Stomach (tissue), 4 donors: ENCODE measurements at regions not wholly inside any gene's neighbourhood (a gene's known extent, or its start where the extent isn't known, plus 50 kb on each side); places are given as distances from the start of the nearest gene placed in this dataset.

Source experiments
- POLR2A ChIP-seq, 4 donors: fragments of 450-650 bp; IDR thresholded peaks; one replicate each; pipeline ENCODE4 v1.6.1; 2016; ENCODE audit warnings: antibody characterized with exemption in 4 of 4, control low read depth in 2 of 4, mild to moderate bottlenecking in 1 of 4, moderate library complexity in 1 of 4
- TF ChIP-seq, protein P1 (sequence below), 7 experiments: fragments of 450-650 bp in 4 of 7; fragments of 200-600 bp in 3 of 7; sonication (generic) in 3 of 7; IDR thresholded peaks; one replicate each; pipeline ENCODE4 v1.5.1; 2016 to 2019; ENCODE audit warnings: antibody characterized with exemption in 7 of 7, control low read depth in 2 of 7, mild to moderate bottlenecking in 1 of 7

DNA sequence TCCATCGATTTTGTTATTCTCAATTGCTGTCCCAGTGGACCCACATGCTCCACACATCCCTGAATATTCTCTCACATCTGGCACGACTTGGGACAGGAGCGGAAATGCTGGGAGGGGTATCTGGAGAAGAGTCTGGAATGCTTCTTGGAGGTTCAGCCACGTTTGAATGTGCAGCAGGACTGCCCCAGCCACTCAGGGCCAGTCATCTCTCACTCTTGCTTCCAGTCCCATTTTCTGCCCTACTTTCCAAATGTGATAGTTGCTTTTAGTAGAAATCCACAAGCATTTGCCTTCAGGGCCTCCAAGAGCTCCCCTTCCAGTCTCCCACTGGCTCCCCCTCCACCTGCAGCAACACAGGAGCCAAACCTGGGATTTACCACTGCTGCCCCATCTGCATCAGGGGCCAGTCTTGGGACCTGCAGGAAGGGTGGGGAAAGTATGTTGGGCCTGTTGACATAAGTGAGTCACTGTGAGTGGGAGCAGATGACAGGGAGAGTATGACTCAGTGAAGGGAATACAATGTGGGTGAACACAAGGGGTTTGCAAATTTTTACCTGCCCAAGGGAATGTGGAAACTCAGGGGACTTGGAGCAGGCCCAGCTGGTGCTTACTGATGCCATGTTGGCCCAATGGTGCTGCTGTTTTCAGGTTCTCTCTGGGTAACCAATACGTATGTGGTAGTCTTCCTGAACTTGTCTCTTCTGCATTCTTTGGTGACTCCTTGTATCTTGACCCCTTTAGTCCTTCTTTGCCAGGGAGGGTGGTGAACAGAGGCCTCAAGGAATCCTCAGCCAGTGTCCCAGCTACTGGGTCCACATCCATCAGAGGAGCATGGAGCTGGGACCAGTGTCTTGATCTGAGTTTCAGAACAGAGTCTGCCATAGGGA, 78.8 kb upstream of the CRHR1 start:
- TF ChIP-seq, protein P1, sequence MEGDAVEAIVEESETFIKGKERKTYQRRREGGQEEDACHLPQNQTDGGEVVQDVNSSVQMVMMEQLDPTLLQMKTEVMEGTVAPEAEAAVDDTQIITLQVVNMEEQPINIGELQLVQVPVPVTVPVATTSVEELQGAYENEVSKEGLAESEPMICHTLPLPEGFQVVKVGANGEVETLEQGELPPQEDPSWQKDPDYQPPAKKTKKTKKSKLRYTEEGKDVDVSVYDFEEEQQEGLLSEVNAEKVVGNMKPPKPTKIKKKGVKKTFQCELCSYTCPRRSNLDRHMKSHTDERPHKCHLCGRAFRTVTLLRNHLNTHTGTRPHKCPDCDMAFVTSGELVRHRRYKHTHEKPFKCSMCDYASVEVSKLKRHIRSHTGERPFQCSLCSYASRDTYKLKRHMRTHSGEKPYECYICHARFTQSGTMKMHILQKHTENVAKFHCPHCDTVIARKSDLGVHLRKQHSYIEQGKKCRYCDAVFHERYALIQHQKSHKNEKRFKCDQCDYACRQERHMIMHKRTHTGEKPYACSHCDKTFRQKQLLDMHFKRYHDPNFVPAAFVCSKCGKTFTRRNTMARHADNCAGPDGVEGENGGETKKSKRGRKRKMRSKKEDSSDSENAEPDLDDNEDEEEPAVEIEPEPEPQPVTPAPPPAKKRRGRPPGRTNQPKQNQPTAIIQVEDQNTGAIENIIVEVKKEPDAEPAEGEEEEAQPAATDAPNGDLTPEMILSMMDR (IDR thresholded peaks at IDR 0.05), result no peak
- TF ChIP-seq POLR2A (IDR thresholded peaks at IDR 0.05), result no peak
